HEK293 (cell line): ENCODE measurements at regions not wholly inside any gene's neighbourhood (a gene's known extent, or its start where the extent isn't known, plus 50 kb on each side); places are given as distances from the start of the nearest gene placed in this dataset.

Source experiments
- CTCF ChIA-PET: fragments of 350-600 bp; formaldehyde crosslinking; extraction: SDS; loops from one replicate; lab custom pipeline; 2021; ENCODE audit warnings: antibody characterized with exemption; lab: Yijun Ruan, JAX
- POLR2A ChIA-PET: fragments of 300-600 bp; formaldehyde crosslinking; extraction: SDS; loops from one replicate; lab custom pipeline; 2020; ENCODE audit warnings: antibody characterized with exemption, inconsistent platforms; lab: Yijun Ruan, JAX
- H3K27ac ChIP-seq: fragments of 200-500 bp; sonication (Bioruptor generic); 2 replicates; pipeline ENCODE4 v1.5.1; 2014; ENCODE audit warnings: low read depth, low read length, control low read depth, inconsistent platforms; ENCODE audit errors: extremely low read depth
- H3K36me3 ChIP-seq, 2 experiments: fragments of 200-500 bp in 1 of 2; sonication (Bioruptor generic) in 1 of 2; 1 replicate in 1 of 2; 2 replicates in 1 of 2; pipeline ENCODE4 v1.5.1; 2014 to 2017; ENCODE audit warnings: inconsistent platforms in 2 of 2, low read length in 2 of 2; ENCODE audit not compliant: control insufficient read depth in 2 of 2, insufficient read depth in 1 of 2
- H3K4me1 ChIP-seq: fragments of 200-500 bp; sonication (Bioruptor generic); 2 replicates; pipeline ENCODE4 v1.5.1; 2014; ENCODE audit warnings: mild to moderate bottlenecking, low read length, inconsistent platforms; ENCODE audit not compliant: control insufficient read depth, insufficient read depth
- H3K4me3 ChIP-seq: 2 replicates; pipeline ENCODE4 v1.5.1; 2011; ENCODE audit warnings: low read depth, mild to moderate bottlenecking, control low read depth, low read length, moderate library complexity
- H3K9me3 ChIP-seq: fragments of 200-500 bp; sonication (Bioruptor generic); 2 replicates; pipeline ENCODE4 v1.5.1; 2014; ENCODE audit warnings: low read depth, low read length, inconsistent platforms; ENCODE audit not compliant: control insufficient read depth, insufficient read depth
- FEZF1 ChIP-seq: fragments of 450-650 bp; formaldehyde crosslinking; IDR thresholded peaks from 2 replicates; pipeline ENCODE4 v1.5.1; 2016; ENCODE audit warnings: missing biosample characterization, missing genetic modification characterization
- GLIS1 ChIP-seq: fragments of 450-650 bp; formaldehyde crosslinking; IDR thresholded peaks from 2 replicates; pipeline ENCODE4 v1.5.1; 2016; ENCODE audit warnings: missing biosample characterization, missing genetic modification characterization
- IKZF3 ChIP-seq: fragments of 450-650 bp; IDR thresholded peaks from 2 replicates; pipeline ENCODE4 v1.5.0; 2018; ENCODE audit warnings: missing biosample characterization, mild to moderate bottlenecking, missing genetic modification characterization, moderate library complexity
- KLF10 ChIP-seq: fragments of 450-650 bp; IDR thresholded peaks from 2 replicates; pipeline ENCODE4 v1.5.1; 2018; ENCODE audit warnings: missing biosample characterization, mild to moderate bottlenecking, missing genetic modification characterization
- KLF8 ChIP-seq: fragments of 450-650 bp; formaldehyde crosslinking; IDR thresholded peaks from 2 replicates; pipeline ENCODE4 v1.5.1; 2016; ENCODE audit warnings: missing biosample characterization, missing genetic modification characterization
- MZF1 ChIP-seq: fragments of 450-650 bp; formaldehyde crosslinking; IDR thresholded peaks from 2 replicates; pipeline ENCODE4 v1.5.1; 2017; ENCODE audit warnings: missing biosample characterization, missing genetic modification characterization, borderline replicate concordance
- OSR2 ChIP-seq: fragments of 450-650 bp; formaldehyde crosslinking; IDR thresholded peaks from 2 replicates; pipeline ENCODE4 v1.5.1; 2016; ENCODE audit warnings: missing biosample characterization, missing genetic modification characterization
- SP7 ChIP-seq: fragments of 450-650 bp; formaldehyde crosslinking; IDR thresholded peaks from 2 replicates; pipeline ENCODE4 v1.5.1; 2016; ENCODE audit warnings: missing biosample characterization, missing genetic modification characterization
- WT1 ChIP-seq: fragments of 450-650 bp; formaldehyde crosslinking; IDR thresholded peaks from 2 replicates; pipeline ENCODE4 v1.5.1; 2016; ENCODE audit warnings: missing biosample characterization, missing genetic modification characterization
- ZBTB8A ChIP-seq: fragments of 450-650 bp; formaldehyde crosslinking; IDR thresholded peaks from 2 replicates; pipeline ENCODE4 v1.5.1; 2016; ENCODE audit warnings: missing biosample characterization, missing genetic modification characterization
- ZFP3 ChIP-seq: fragments of 450-650 bp; formaldehyde crosslinking; IDR thresholded peaks from 2 replicates; pipeline ENCODE4 v1.5.1; 2016; ENCODE audit warnings: low read depth, missing biosample characterization, missing genetic modification characterization
- ZNF16 ChIP-seq: fragments of 450-650 bp; formaldehyde crosslinking; IDR thresholded peaks from 2 replicates; pipeline ENCODE4 v1.5.1; 2016; ENCODE audit warnings: low read depth, missing biosample characterization, missing genetic modification characterization
- ZNF248 ChIP-seq: fragments of 450-650 bp; formaldehyde crosslinking; IDR thresholded peaks from 2 replicates; pipeline ENCODE4 v1.5.1; 2017; ENCODE audit warnings: missing biosample characterization, missing genetic modification characterization
- ZNF404 ChIP-seq: fragments of 450-650 bp; formaldehyde crosslinking; IDR thresholded peaks from 2 replicates; pipeline ENCODE4 v1.5.1; 2017; ENCODE audit warnings: missing biosample characterization, missing genetic modification characterization
- ZNF501 ChIP-seq: fragments of 450-650 bp; formaldehyde crosslinking; IDR thresholded peaks from 2 replicates; pipeline ENCODE4 v1.5.1; 2016; ENCODE audit warnings: missing biosample characterization, missing genetic modification characterization
- ZNF596 ChIP-seq: fragments of 450-650 bp; IDR thresholded peaks from 2 replicates; pipeline ENCODE4 v1.5.0; 2018; ENCODE audit warnings: missing biosample characterization, mild to moderate bottlenecking, missing genetic modification characterization, moderate library complexity
- ZNF610 ChIP-seq: fragments of 450-650 bp; formaldehyde crosslinking; IDR thresholded peaks from 2 replicates; pipeline ENCODE4 v1.5.1; 2016; ENCODE audit warnings: missing biosample characterization, missing genetic modification characterization, borderline replicate concordance
- ZNF660 ChIP-seq: fragments of 450-650 bp; IDR thresholded peaks from 2 replicates; pipeline ENCODE4 v1.5.1; 2018; ENCODE audit warnings: missing biosample characterization, mild to moderate bottlenecking, missing genetic modification characterization
- ZNF664 ChIP-seq: fragments of 450-650 bp; formaldehyde crosslinking; IDR thresholded peaks from 2 replicates; pipeline ENCODE4 v1.5.1; 2016; ENCODE audit warnings: missing biosample characterization, missing genetic modification characterization
- ZNF843 ChIP-seq: fragments of 450-650 bp; formaldehyde crosslinking; IDR thresholded peaks from 2 replicates; pipeline ENCODE4 v1.5.1; 2016; ENCODE audit warnings: missing biosample characterization, missing genetic modification characterization
- ZSCAN30 ChIP-seq: fragments of 450-650 bp; IDR thresholded peaks from 2 replicates; pipeline ENCODE4 v1.5.1; 2018; ENCODE audit warnings: missing biosample characterization, mild to moderate bottlenecking, missing genetic modification characterization, moderate library complexity
- ZXDB ChIP-seq: fragments of 450-650 bp; formaldehyde crosslinking; IDR thresholded peaks from 2 replicates; pipeline ENCODE4 v1.5.1; 2016; ENCODE audit warnings: missing biosample characterization, missing genetic modification characterization
- TF ChIP-seq, protein P1 (sequence below): fragments of 450-650 bp; formaldehyde crosslinking; IDR thresholded peaks from 2 replicates; pipeline ENCODE4 v1.5.1; 2016; ENCODE audit warnings: missing biosample characterization, missing genetic modification characterization
- TF ChIP-seq, protein P2 (sequence below): fragments of 450-650 bp; formaldehyde crosslinking; IDR thresholded peaks from 2 replicates; pipeline ENCODE4 v1.5.1; 2016; ENCODE audit warnings: missing biosample characterization, missing genetic modification characterization, borderline replicate concordance
- TF ChIP-seq, protein P3 (sequence below): fragments of 450-650 bp; IDR thresholded peaks from 2 replicates; pipeline ENCODE4 v1.5.1; 2018; ENCODE audit warnings: missing biosample characterization, mild to moderate bottlenecking, missing genetic modification characterization
- TF ChIP-seq, protein P4 (sequence below): IDR thresholded peaks from 2 replicates; pipeline ENCODE4 v1.6.1; 2011; ENCODE audit warnings: mild to moderate bottlenecking, low read depth, low read length, borderline replicate concordance
- TF ChIP-seq, protein P5 (sequence below): fragments of 450-650 bp; formaldehyde crosslinking; IDR thresholded peaks from 2 replicates; pipeline ENCODE4 v1.5.1; 2016; ENCODE audit warnings: missing biosample characterization, missing genetic modification characterization
- TF ChIP-seq, protein P6 (sequence below): fragments of 450-650 bp; IDR thresholded peaks from 2 replicates; pipeline ENCODE4 v1.5.1; 2018; ENCODE audit warnings: missing biosample characterization, missing genetic modification characterization

DNA sequence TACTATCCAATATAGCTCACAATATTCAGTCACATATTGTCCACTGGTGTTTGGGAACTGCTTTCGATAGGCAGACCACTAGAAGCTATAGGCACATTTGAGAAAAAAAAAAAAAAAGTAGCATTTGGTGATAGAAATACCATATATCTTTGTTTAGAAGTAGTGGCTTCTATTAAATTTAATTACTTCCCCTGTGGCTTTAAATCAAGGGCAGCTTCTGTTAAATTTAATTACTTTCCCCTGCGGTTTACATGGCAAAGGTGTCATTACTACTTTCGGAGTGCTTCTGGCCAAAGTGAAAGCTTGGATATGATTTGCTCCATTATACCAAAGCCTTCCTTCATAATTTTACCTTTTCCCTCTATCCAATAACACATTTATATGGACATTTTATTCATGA, 229.9 kb downstream of the TTLL7 start (continued):
- TF ChIP-seq ZNF610 (no peak), SP7 (tag by site-specific recombination) (peak; percentile 92), WT1 (tag by site-specific recombination) (peak; percentile 73), ZNF843 (tag by site-specific recombination) (peak; percentile 63), GLIS1 (tag by site-specific recombination) (peak; percentile 40), OSR2 (tag by site-specific recombination) (peak; percentile 79), ZFP3 (tag by site-specific recombination) (no peak), KLF8 (tag by site-specific recombination) (0 out of 2 replicates have a peak, but pooled peaks have one; percentile 22), ZBTB8A (tag by site-specific recombination) (peak; percentile 18; the same call in 1 of the 2 replicates), ZXDB (tag by site-specific recombination) (0 out of 2 replicates have a peak, but pooled peaks have one; percentile 12), ZNF660 (tag by site-specific recombination) (0 out of 2 replicates have a peak, but pooled peaks have one; percentile 25), ZNF596 (tag by site-specific recombination) (0 out of 2 replicates have a peak, but pooled peaks have one; percentile 28), IKZF3 (tag by site-specific recombination) (peak; percentile 72; the same call in 1 of the 2 replicates), ZSCAN30 (tag by site-specific recombination) (0 out of 2 replicates have a peak, but pooled peaks have one; percentile 40), MZF1 (no peak), FEZF1 (peak; percentile 56), KLF10 (tag by site-specific recombination) (0 out of 2 replicates have a peak, but pooled peaks have one; percentile 43)
- TF ChIP-seq, protein P1, sequence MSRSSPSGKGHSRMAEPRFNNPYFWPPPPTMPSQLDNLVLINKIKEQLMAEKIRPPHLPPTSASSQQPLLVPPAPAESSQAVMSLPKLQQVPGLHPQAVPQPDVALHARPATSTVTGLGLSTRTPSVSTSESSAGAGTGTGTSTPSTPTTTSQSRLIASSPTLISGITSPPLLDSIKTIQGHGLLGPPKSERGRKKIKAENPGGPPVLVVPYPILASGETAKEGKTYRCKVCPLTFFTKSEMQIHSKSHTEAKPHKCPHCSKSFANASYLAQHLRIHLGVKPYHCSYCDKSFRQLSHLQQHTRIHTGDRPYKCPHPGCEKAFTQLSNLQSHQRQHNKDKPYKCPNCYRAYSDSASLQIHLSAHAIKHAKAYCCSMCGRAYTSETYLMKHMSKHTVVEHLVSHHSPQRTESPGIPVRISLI (tag by site-specific recombination): peak; percentile 57; the same call in 1 of the 2 replicates
- TF ChIP-seq, protein P2, sequence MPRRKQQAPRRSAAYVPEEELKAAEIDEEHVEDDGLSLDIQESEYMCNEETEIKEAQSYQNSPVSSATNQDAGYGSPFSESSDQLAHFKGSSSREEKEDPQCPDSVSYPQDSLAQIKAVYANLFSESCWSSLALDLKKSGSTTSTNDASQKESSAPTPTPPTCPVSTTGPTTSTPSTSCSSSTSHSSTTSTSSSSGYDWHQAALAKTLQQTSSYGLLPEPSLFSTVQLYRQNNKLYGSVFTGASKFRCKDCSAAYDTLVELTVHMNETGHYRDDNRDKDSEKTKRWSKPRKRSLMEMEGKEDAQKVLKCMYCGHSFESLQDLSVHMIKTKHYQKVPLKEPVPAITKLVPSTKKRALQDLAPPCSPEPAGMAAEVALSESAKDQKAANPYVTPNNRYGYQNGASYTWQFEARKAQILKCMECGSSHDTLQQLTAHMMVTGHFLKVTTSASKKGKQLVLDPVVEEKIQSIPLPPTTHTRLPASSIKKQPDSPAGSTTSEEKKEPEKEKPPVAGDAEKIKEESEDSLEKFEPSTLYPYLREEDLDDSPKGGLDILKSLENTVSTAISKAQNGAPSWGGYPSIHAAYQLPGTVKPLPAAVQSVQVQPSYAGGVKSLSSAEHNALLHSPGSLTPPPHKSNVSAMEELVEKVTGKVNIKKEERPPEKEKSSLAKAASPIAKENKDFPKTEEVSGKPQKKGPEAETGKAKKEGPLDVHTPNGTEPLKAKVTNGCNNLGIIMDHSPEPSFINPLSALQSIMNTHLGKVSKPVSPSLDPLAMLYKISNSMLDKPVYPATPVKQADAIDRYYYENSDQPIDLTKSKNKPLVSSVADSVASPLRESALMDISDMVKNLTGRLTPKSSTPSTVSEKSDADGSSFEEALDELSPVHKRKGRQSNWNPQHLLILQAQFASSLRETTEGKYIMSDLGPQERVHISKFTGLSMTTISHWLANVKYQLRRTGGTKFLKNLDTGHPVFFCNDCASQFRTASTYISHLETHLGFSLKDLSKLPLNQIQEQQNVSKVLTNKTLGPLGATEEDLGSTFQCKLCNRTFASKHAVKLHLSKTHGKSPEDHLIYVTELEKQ (tag by site-specific recombination): 0 out of 2 replicates have a peak, but pooled peaks have one; percentile 17
- TF ChIP-seq, protein P3, sequence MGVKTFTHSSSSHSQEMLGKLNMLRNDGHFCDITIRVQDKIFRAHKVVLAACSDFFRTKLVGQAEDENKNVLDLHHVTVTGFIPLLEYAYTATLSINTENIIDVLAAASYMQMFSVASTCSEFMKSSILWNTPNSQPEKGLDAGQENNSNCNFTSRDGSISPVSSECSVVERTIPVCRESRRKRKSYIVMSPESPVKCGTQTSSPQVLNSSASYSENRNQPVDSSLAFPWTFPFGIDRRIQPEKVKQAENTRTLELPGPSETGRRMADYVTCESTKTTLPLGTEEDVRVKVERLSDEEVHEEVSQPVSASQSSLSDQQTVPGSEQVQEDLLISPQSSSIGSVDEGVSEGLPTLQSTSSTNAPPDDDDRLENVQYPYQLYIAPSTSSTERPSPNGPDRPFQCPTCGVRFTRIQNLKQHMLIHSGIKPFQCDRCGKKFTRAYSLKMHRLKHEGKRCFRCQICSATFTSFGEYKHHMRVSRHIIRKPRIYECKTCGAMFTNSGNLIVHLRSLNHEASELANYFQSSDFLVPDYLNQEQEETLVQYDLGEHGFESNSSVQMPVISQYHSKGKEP (tag by site-specific recombination): peak; percentile 60

DNA sequence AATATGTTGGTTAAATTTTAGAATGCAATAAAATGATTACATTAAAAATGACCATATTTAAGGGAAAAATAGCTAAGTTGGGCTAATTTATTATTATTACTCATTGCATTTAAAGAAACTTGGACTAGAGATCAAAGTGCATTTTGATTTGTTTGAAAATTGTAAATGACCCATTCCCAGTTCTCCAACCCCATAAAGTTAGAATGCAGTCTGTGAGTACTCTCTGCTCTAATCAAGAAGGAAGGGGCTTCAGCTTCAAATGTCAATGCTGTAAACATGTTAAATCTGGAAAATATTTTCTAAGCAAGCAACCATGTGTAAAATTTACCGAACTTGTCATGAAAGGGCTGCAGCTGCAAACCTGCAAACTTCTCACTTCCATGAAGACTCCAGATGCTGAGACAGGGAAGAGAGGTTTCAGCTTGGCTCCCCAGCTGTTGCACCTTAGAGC, 232.7 kb downstream of the TTLL7 start:
- ChIA-PET CTCF (no interaction called here), POLR2A (no interaction called here)
- Histone ChIP-seq H3K9me3 (no peaks in the 10 kb centered on the region), H3K4me3 (no peak overlapping the region), H3K4me1 (peaks cover 27% of the 10 kb centered on the region; the same call in 1 of the 2 replicates), H3K27ac (no peak overlapping the region), H3K36me3 (no peaks in the 10 kb centered on the region)
- TF ChIP-seq ZNF248: no peak
- no peak for TF ChIP-seq ZNF501 (tag by site-specific recombination)
- TF ChIP-seq ZNF16: no peak
- TF ChIP-seq, protein P4, sequence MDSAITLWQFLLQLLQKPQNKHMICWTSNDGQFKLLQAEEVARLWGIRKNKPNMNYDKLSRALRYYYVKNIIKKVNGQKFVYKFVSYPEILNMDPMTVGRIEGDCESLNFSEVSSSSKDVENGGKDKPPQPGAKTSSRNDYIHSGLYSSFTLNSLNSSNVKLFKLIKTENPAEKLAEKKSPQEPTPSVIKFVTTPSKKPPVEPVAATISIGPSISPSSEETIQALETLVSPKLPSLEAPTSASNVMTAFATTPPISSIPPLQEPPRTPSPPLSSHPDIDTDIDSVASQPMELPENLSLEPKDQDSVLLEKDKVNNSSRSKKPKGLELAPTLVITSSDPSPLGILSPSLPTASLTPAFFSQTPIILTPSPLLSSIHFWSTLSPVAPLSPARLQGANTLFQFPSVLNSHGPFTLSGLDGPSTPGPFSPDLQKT: no peak
- TF ChIP-seq, protein P5, sequence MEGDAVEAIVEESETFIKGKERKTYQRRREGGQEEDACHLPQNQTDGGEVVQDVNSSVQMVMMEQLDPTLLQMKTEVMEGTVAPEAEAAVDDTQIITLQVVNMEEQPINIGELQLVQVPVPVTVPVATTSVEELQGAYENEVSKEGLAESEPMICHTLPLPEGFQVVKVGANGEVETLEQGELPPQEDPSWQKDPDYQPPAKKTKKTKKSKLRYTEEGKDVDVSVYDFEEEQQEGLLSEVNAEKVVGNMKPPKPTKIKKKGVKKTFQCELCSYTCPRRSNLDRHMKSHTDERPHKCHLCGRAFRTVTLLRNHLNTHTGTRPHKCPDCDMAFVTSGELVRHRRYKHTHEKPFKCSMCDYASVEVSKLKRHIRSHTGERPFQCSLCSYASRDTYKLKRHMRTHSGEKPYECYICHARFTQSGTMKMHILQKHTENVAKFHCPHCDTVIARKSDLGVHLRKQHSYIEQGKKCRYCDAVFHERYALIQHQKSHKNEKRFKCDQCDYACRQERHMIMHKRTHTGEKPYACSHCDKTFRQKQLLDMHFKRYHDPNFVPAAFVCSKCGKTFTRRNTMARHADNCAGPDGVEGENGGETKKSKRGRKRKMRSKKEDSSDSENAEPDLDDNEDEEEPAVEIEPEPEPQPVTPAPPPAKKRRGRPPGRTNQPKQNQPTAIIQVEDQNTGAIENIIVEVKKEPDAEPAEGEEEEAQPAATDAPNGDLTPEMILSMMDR: no peak
- TF ChIP-seq ZNF664: no peak
- TF ChIP-seq, protein P6, sequence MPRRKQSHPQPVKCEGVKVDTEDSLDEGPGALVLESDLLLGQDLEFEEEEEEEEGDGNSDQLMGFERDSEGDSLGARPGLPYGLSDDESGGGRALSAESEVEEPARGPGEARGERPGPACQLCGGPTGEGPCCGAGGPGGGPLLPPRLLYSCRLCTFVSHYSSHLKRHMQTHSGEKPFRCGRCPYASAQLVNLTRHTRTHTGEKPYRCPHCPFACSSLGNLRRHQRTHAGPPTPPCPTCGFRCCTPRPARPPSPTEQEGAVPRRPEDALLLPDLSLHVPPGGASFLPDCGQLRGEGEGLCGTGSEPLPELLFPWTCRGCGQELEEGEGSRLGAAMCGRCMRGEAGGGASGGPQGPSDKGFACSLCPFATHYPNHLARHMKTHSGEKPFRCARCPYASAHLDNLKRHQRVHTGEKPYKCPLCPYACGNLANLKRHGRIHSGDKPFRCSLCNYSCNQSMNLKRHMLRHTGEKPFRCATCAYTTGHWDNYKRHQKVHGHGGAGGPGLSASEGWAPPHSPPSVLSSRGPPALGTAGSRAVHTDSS (tag by site-specific recombination): no peak
- TF ChIP-seq ZNF404 (tag by site-specific recombination): no peak
